ENCODE measurements at regions not wholly inside any gene's neighbourhood (a gene's known extent, or its start where the extent isn't known, plus 50 kb on each side); places are given as distances from the start of the nearest gene placed in this dataset.

GRCh38 chr15:95247071-95247984 is 1016.0 kb downstream of the MCTP2 start:
- POLR2A ChIA-PET: no interaction called here
- no peaks in the 10 kb centered on the region for H3K36me3 Mint-ChIP-seq
- no peak overlapping the region for H3K4me3 Mint-ChIP-seq
- DNase-seq (no peak), ATAC-seq (no peak)
- no peaks in the 10 kb centered on the region for H3K4me1 Mint-ChIP-seq
- no peaks in the 10 kb centered on the region for H3K9me3 Mint-ChIP-seq
- H3K27me3 Mint-ChIP-seq: peaks cover 5 to 17% (median 10%) of the 10 kb centered on the region in 5 donors
- H3K27ac Mint-ChIP-seq: no peak overlapping the region

GRCh38 chr15:95249524-95249923 is 1018.2 kb downstream of the MCTP2 start:
- no peak overlapping the region for H3K27ac Mint-ChIP-seq
- no peaks in the 10 kb centered on the region for H3K4me1 Mint-ChIP-seq
- no peak for ATAC-seq
- no peaks in the 10 kb centered on the region for H3K9me3 Mint-ChIP-seq
- no peak overlapping the region for H3K4me3 Mint-ChIP-seq
- H3K27me3 Mint-ChIP-seq: peaks cover 2 to 11% (median 10%) of the 10 kb centered on the region in 5 donors
- DNase-seq: no peak
- POLR2A ChIA-PET: no interaction called here
- no peaks in the 10 kb centered on the region for H3K36me3 Mint-ChIP-seq

DNA sequence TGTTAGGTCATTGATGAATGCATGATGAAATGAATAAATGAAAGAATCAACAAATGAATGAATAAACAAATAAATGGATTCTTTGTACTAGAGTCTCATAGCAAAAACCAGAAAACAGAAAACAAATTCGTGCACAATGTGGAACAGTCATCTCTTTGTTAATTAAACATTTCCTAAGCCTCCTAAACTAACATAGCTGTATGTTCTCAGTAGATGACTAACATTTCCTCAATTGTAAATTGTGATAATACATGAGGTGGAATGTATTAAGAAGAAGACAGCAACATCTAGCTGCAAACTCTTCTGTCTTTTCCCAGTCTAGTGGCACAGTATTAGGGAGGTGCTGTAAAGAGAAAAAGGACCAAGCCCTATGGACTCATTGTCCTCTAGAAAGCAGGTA is 1021.0 kb downstream of the MCTP2 start:
- Mint-ChIP-seq H3K4me3 (no peak overlapping the region), H3K9me3 (no peaks in the 10 kb centered on the region), H3K36me3 (no peaks in the 10 kb centered on the region), H3K4me1 (no peaks in the 10 kb centered on the region), H3K27me3 (peaks cover 5 to 18% (median 13%) of the 10 kb centered on the region in 5 donors), H3K27ac (no peak overlapping the region)
- POLR2A ChIA-PET: no interaction called here
- DNase-seq (no peak), ATAC-seq (no peak)

- H3K36me3 Mint-ChIP-seq: no peaks in the 10 kb centered on the region
- no peak overlapping the region for H3K4me3 Mint-ChIP-seq
- ATAC-seq (no peak), DNase-seq (no peak)
- H3K9me3 Mint-ChIP-seq: no peaks in the 10 kb centered on the region
- POLR2A ChIA-PET: no interaction called here
- peaks cover 0 to 1% (median 0%) of the 10 kb centered on the region in 4 donors for H3K4me1 Mint-ChIP-seq
- H3K27me3 Mint-ChIP-seq: peaks cover 10 to 32% (median 26%) of the 10 kb centered on the region in 5 donors
- no peak overlapping the region for H3K27ac Mint-ChIP-seq
Observed at GRCh38 chr15:95254263-95254662, 1022.9 kb downstream of the MCTP2 start.

DNA sequence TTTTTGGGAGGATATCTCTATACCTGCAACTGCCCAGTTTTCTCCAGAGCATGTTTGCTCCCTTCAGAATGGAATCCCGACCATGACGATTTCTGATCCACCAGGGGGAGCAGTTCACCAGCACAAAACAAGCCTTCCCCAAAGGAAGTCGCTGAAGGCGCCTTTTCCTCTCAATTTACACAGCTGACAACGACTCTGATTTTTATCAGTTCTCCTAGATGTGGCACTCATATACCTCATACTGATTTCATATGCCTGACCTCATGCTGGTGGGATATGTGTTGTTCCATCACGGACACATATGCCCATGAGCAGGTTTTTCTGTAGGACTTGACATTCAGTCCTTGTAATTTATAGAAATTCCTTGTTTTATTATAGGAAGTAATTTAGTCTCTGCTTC is 1028.2 kb downstream of the MCTP2 start:
- Mint-ChIP-seq H3K4me1 (peaks cover 0 to 6% (median under 1%) of the 10 kb centered on the region in 4 donors), H3K4me3 (no peak overlapping the region), H3K9me3 (no peaks in the 10 kb centered on the region), H3K36me3 (no peaks in the 10 kb centered on the region), H3K27me3 (peaks cover 18 to 69% (median 41%) of the 10 kb centered on the region in 5 donors), H3K27ac (peak overlapping the region in 1 of 10 donors; percentile 9)
- DNase-seq (peak; percentile 10 to 69 (median 44)), ATAC-seq (no peak)
- POLR2A ChIA-PET: no interaction called here

GRCh38 chr15:95259965-95260364 is 1028.6 kb downstream of the MCTP2 start:
- peaks cover 18 to 69% (median 41%) of the 10 kb centered on the region in 5 donors for H3K27me3 Mint-ChIP-seq
- ATAC-seq (no peak), DNase-seq (no peak)
- no peak overlapping the region for H3K4me3 Mint-ChIP-seq
- H3K9me3 Mint-ChIP-seq: no peaks in the 10 kb centered on the region
- peaks cover 0 to 6% (median under 1%) of the 10 kb centered on the region in 4 donors for H3K4me1 Mint-ChIP-seq
- no peak overlapping the region for H3K27ac Mint-ChIP-seq
- no peaks in the 10 kb centered on the region for H3K36me3 Mint-ChIP-seq
- POLR2A ChIA-PET: no interaction called here

DNA sequence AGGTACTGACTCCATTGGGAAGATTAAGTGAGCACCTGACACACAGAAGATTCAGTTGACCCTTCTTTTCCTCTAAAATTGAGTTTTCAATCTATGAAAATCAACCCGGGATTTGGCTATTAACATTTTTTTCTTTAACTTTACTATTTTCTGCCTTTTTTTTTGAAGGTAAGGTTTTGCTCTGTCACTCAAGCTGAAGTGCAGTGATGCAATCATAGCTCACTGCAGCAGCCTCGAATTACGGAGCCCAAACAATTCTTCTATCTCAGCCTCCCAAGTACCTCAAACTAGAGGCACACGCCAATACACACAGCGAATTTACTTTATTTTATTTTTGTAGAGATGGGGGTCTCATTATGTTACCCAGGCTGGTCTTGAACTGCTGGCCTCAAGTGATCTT is 1029.5 kb downstream of the MCTP2 start:
- Mint-ChIP-seq H3K4me3 (no peak overlapping the region), H3K9me3 (no peaks in the 10 kb centered on the region), H3K36me3 (no peaks in the 10 kb centered on the region), H3K4me1 (peaks cover 0 to 6% (median under 1%) of the 10 kb centered on the region in 4 donors), H3K27me3 (peaks cover 18 to 69% (median 41%) of the 10 kb centered on the region in 5 donors), H3K27ac (no peak overlapping the region)
- POLR2A ChIA-PET: no interaction called here
- ATAC-seq (no peak), DNase-seq (no peak)

GRCh38 chr15:95261546-95261945 is 1030.2 kb downstream of the MCTP2 start:
- peaks cover 16 to 69% (median 35%) of the 10 kb centered on the region in 5 donors for H3K27me3 Mint-ChIP-seq
- DNase-seq (no peak), ATAC-seq (no peak)
- H3K4me3 Mint-ChIP-seq: no peak overlapping the region
- H3K27ac Mint-ChIP-seq: no peak overlapping the region
- no peaks in the 10 kb centered on the region for H3K36me3 Mint-ChIP-seq
- no peaks in the 10 kb centered on the region for H3K9me3 Mint-ChIP-seq
- peaks cover 0 to 6% (median under 1%) of the 10 kb centered on the region in 4 donors for H3K4me1 Mint-ChIP-seq
- POLR2A ChIA-PET: no interaction called here

GRCh38 chr15:95261968-95262367 is 1030.6 kb downstream of the MCTP2 start:
- POLR2A ChIA-PET: no interaction called here
- no peak for DNase-seq
- Mint-ChIP-seq H3K36me3 (no peaks in the 10 kb centered on the region), H3K9me3 (no peaks in the 10 kb centered on the region), H3K4me3 (no peak overlapping the region), H3K27me3 (peaks cover 15 to 69% (median 33%) of the 10 kb centered on the region in 5 donors), H3K4me1 (peaks cover 0 to 6% (median under 1%) of the 10 kb centered on the region in 4 donors), H3K27ac (no peak overlapping the region)
- ATAC-seq: no peak

DNA sequence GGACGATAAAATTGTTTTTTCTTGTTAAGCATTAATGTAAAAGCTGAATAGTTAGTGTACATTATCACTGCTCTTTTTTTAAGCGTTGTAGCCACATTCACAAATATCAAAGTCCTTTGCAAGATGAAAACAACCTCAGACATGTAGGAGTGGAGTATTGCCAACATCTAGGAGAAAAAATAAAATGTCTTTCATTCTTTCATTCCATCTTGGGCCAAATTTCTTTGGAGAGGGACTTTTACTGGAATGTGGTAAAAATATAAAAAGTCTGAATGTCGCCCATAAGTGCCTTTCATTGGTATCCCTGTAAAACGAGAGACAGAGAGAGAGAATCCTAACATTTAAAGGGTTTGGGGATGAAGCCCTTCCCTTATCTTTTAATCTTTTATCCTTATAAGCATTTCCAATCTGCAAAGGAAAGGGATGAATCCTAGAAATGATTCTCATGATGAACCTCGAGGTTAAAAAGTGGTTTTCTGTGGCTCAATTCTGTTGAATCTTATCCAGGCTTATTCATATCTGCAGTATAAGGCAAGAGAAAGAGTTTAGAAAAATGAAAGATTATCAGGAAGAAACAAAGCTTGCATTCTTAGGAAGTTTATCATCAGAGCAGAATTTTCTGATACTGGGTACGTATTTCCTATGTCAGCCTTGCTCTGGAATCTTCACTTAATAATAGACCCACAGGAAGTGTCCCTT is 1031.7 kb downstream of the MCTP2 start:
- Mint-ChIP-seq H3K27me3 (peaks cover 16 to 69% (median 29%) of the 10 kb centered on the region in 5 donors), H3K9me3 (no peaks in the 10 kb centered on the region), H3K4me1 (peaks cover 0 to 6% (median under 1%) of the 10 kb centered on the region in 4 donors), H3K4me3 (no peak overlapping the region), H3K36me3 (no peaks in the 10 kb centered on the region), H3K27ac (no peak overlapping the region)
- POLR2A ChIA-PET: no interaction called here
- ATAC-seq: no peak
- DNase-seq: no peak

- Mint-ChIP-seq H3K36me3 (no peaks in the 10 kb centered on the region), H3K9me3 (no peaks in the 10 kb centered on the region), H3K4me3 (no peak overlapping the region), H3K27ac (no peak overlapping the region), H3K4me1 (peaks cover 0 to 6% (median under 1%) of the 10 kb centered on the region in 4 donors), H3K27me3 (peaks cover 13 to 65% (median 27%) of the 10 kb centered on the region in 5 donors)
- DNase-seq (no peak), ATAC-seq (no peak)
- POLR2A ChIA-PET: no interaction called here
Observed at GRCh38 chr15:95263751-95264150, 1032.4 kb downstream of the MCTP2 start.

- DNase-seq: no peak
- Mint-ChIP-seq H3K9me3 (no peaks in the 10 kb centered on the region), H3K27ac (no peak overlapping the region), H3K27me3 (peaks cover 11 to 48% (median 18%) of the 10 kb centered on the region in 5 donors), H3K4me3 (no peak overlapping the region), H3K36me3 (no peaks in the 10 kb centered on the region), H3K4me1 (no peaks in the 10 kb centered on the region)
- POLR2A ChIA-PET: no interaction called here
- no peak for ATAC-seq
Observed at GRCh38 chr15:95265419-95265997, 1034.1 kb downstream of the MCTP2 start.
